ENCODE measurements at regions not wholly inside any gene's neighbourhood (a gene's known extent, or its start where the extent isn't known, plus 50 kb on each side); places are given as distances from the start of the nearest gene placed in this dataset.

- TF ChIP-seq POLR2A (IDR thresholded peaks at IDR 0.05; ENCODE audit: low read depth, low read length) = no peak
- TF ChIP-seq CTCF (IDR thresholded peaks at IDR 0.05; ENCODE audit: extremely low read depth in 1 of 2, insufficient read depth in 1 of 2, low read depth in 1 of 2, low read length in 2 of 2) = no peak
- no peak for TF ChIP-seq FOS (IDR thresholded peaks at IDR 0.05; ENCODE audit: borderline replicate concordance, insufficient read depth, low read length)
- no peak for TF ChIP-seq MAX (IDR thresholded peaks at IDR 0.05; ENCODE audit: insufficient read depth, insufficient read length)
- no peak for TF ChIP-seq POLR2AphosphoS5 (IDR thresholded peaks at IDR 0.05; ENCODE audit: insufficient read depth, low read depth, low read length)
- TF ChIP-seq MYC (IDR thresholded peaks at IDR 0.05; ENCODE audit: low read depth, low read length) = no peak
- TF ChIP-seq EZH2 (IDR thresholded peaks at IDR 0.05; ENCODE audit: borderline replicate concordance, low read depth, low read length, severe bottlenecking) = no peak
- no peak for TF ChIP-seq JUN (IDR thresholded peaks at IDR 0.05; ENCODE audit: borderline replicate concordance, insufficient read depth, insufficient read length, low read depth)
These were observed 261.2 kb upstream of the PIK3R1 start for GRCh38 chr5:67954351-67954750.

Measured in endothelial cell of umbilical vein (primary cell).